Spleen (tissue), 11 donors: ENCODE measurements at regions not wholly inside any gene's neighbourhood (a gene's known extent, or its start where the extent isn't known, plus 50 kb on each side); places are given as distances from the start of the nearest gene placed in this dataset.

Experiments used
- DNase-seq: peaks from one replicate; pipeline ENCODE4 v3.0.0-alpha.2; 2020
- H3K27ac ChIP-seq, 8 donors: fragments of 200-600 bp; sonication (generic) in 7 of 8; 1 replicate in 4 of 8; 2 replicates in 4 of 8; pipeline versions ENCODE4 v1.5.0 to v1.8.0; 2016 to 2021; ENCODE audit warnings: inconsistent platforms in 4 of 8, mild to moderate bottlenecking in 4 of 8, moderate library complexity in 1 of 8
- H3K27me3 ChIP-seq, 7 donors: fragments of 200-600 bp; sonication (generic) in 6 of 7; replicated peaks in 1 of 7; 1 replicate in 4 of 7; 2 replicates in 3 of 7; pipeline versions ENCODE4 v1.5.0 to v1.8.0; 2016 to 2021; ENCODE audit warnings: inconsistent platforms in 3 of 7, mild to moderate bottlenecking in 1 of 7
- H3K36me3 ChIP-seq, 6 donors: fragments of 200-600 bp; sonication (generic) in 5 of 6; 1 replicate in 4 of 6; 2 replicates in 2 of 6; pipeline versions ENCODE4 v1.5.0 to v1.8.0; 2016 to 2021; ENCODE audit warnings: inconsistent platforms in 2 of 6
- H3K4me1 ChIP-seq, 6 donors: fragments of 200-600 bp; sonication (generic) in 5 of 6; 1 replicate in 3 of 6; 2 replicates in 3 of 6; pipeline versions ENCODE4 v1.5.0 to v1.8.0; 2016 to 2021; ENCODE audit warnings: inconsistent platforms in 3 of 6
- H3K4me3 ChIP-seq, 8 donors: fragments of 200-600 bp; sonication (generic) in 7 of 8; 1 replicate in 4 of 8; 2 replicates in 4 of 8; pipeline versions ENCODE4 v1.5.0 to v1.8.0; 2016 to 2021; ENCODE audit warnings: inconsistent platforms in 4 of 8, mild to moderate bottlenecking in 4 of 8, moderate library complexity in 2 of 8
- H3K9me3 ChIP-seq, 8 donors: fragments of 200-600 bp; sonication (generic) in 7 of 8; 1 replicate in 4 of 8; 2 replicates in 4 of 8; pipeline versions ENCODE4 v1.5.0 to v1.8.0; 2016 to 2021; ENCODE audit warnings: inconsistent platforms in 4 of 8
- POLR2A ChIP-seq, 3 donors: fragments of 450-650 bp; IDR thresholded peaks; one replicate each; pipeline ENCODE4 v1.5.1; 2017; ENCODE audit warnings: antibody characterized with exemption in 3 of 3, mild to moderate bottlenecking in 1 of 3
- POLR2AphosphoS5 ChIP-seq, 3 donors: sonication (generic); formaldehyde crosslinking; IDR thresholded peaks; one replicate each; pipeline ENCODE4 v1.5.1; 2017; ENCODE audit warnings: antibody characterized with exemption in 3 of 3
- WGBS, 5 donors: extraction: QIAGEN DNeasy Blood & Tissue Kit in 3 of 5; methylation state at CpG; one replicate each; pipeline versions ENCODE4 v1.1.5 to v1.1.7; 2013 to 2018; 5-methylcytosine and 5-hydroxymethylcytosine counted together
- intact Hi-C: fragments of 100-400 bp; cut with DNase I; formaldehyde crosslinking; loops from one replicate; pipeline ENCODE4 v1.15.0; 2023; ENCODE audit warnings: low total_unique reads
- TF ChIP-seq, protein P1 (sequence below), 11 experiments: fragments of 200-600 bp in 7 of 11; fragments of 450-650 bp in 4 of 11; sonication (generic) in 4 of 11; IDR thresholded peaks in 8 of 11; conservative IDR thresholded peaks in 3 of 11; 1 replicate in 7 of 11; 2 replicates in 4 of 11; pipeline versions ENCODE4 v1.4.0 to v1.8.0; 2016 to 2021; ENCODE audit warnings: antibody characterized with exemption in 11 of 11, inconsistent platforms in 4 of 11, mild to moderate bottlenecking in 1 of 11
- donor health status: healthy with polysubstance abuse.
- donor health status: DM: no; HTN: no; CAD: no; lungs with moderate emphysema.
- donor health status: DM: no; HTN: no; CAD: no.
- donor health status: Bipolar disorder and iron deficiency.
- donor health status: healthy.
- donor health status: DM: no; HTN: no; CAD: no.
- donor health status: DM: yes; HTN: yes; CAD: no.

DNA sequence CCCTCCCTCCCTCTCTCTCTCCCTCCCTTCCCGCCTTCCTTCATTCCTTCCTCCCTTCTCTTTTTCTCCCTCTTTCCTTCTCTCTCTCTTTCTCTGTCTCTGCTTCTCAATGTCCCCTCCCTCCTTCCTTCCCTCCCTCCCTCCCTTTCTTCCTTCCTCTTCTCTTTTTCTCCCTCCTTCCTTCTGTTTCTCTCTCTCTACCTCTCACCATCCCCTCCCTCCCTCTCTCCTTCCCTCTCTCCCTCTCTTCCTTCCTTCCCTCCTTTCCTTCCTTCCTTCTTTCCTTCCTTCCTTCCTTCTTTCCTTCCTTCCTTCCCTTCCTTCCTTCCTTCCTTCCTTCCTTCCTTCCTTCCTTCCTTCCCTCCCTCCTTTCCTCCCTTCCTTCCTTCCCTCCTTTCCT is 504.6 kb downstream of the EPHA3 start:
- H3K9me3 ChIP-seq: peaks cover 0 to 19% (median 0%) of the 10 kb centered on the region in 8 donors
- no peak overlapping the region for H3K27ac ChIP-seq
- TF ChIP-seq POLR2AphosphoS5 (IDR thresholded peaks at IDR 0.05): no peak
- no peak for TF ChIP-seq POLR2A (IDR thresholded peaks at IDR 0.05)
- TF ChIP-seq, protein P1, sequence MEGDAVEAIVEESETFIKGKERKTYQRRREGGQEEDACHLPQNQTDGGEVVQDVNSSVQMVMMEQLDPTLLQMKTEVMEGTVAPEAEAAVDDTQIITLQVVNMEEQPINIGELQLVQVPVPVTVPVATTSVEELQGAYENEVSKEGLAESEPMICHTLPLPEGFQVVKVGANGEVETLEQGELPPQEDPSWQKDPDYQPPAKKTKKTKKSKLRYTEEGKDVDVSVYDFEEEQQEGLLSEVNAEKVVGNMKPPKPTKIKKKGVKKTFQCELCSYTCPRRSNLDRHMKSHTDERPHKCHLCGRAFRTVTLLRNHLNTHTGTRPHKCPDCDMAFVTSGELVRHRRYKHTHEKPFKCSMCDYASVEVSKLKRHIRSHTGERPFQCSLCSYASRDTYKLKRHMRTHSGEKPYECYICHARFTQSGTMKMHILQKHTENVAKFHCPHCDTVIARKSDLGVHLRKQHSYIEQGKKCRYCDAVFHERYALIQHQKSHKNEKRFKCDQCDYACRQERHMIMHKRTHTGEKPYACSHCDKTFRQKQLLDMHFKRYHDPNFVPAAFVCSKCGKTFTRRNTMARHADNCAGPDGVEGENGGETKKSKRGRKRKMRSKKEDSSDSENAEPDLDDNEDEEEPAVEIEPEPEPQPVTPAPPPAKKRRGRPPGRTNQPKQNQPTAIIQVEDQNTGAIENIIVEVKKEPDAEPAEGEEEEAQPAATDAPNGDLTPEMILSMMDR (IDR thresholded peaks at IDR 0.05 in 8 of 11, conservative IDR thresholded peaks at IDR 0.05 in 3 of 11): no peak
- WGBS, 5 donors: 89 to 100% (median 100%) methylated on average over 1 of the region's 1 CpG
- H3K4me3 ChIP-seq: no peak overlapping the region
- DNase-seq: no peak
- intact Hi-C loops: no loop called here
- no peaks in the 10 kb centered on the region for H3K27me3 ChIP-seq
- H3K36me3 ChIP-seq: no peaks in the 10 kb centered on the region
- H3K4me1 ChIP-seq: no peaks in the 10 kb centered on the region

- TF ChIP-seq, protein P1 (IDR thresholded peaks at IDR 0.05 in 8 of 11, conservative IDR thresholded peaks at IDR 0.05 in 3 of 11): no peak
- TF ChIP-seq POLR2A (IDR thresholded peaks at IDR 0.05): no peak
- no peak for TF ChIP-seq POLR2AphosphoS5 (IDR thresholded peaks at IDR 0.05)
- no peak for DNase-seq
- 61 to 78% (median 70%) methylated on average over 1 of the region's 1 CpG for WGBS, 5 donors
- Histone ChIP-seq H3K4me3 (no peak overlapping the region), H3K27ac (no peak overlapping the region), H3K27me3 (no peaks in the 10 kb centered on the region), H3K9me3 (peaks cover 0 to 19% (median 0%) of the 10 kb centered on the region in 8 donors), H3K36me3 (no peaks in the 10 kb centered on the region), H3K4me1 (no peaks in the 10 kb centered on the region)
- intact Hi-C loops: no loop called here
Observed at GRCh38 chr3:89613241-89613640, 505.8 kb downstream of the EPHA3 start.

DNA sequence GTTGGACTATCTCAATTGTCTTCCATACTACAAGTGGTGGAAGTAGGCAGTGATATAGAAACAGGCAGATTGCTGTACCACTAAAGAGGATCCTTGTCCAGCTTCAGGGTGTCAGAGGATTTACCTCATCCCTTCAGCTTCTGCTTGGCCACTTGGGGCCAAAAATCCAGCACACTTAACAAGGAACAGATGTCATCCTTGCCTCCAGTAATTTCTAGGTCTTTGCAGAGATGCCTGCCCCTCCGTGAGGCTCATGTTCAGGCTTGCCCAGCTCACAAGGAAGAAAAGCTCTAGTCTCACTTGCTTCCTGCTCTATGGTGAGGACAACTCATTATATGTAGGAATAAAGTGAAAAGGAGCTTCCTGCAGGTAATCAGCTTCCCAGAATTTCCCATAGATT is 510.3 kb downstream of the EPHA3 start:
- H3K9me3 ChIP-seq: peaks cover 0 to 12% (median 0%) of the 10 kb centered on the region in 8 donors
- intact Hi-C loops: no loop called here
- H3K4me1 ChIP-seq: no peaks in the 10 kb centered on the region

GRCh38 chr3:89619263-89619662 is 511.8 kb downstream of the EPHA3 start:
- 79 to 90% (median 82%) methylated on average over 1 of the region's 1 CpG for WGBS, 5 donors

More for the DNA sequence above, 510.3 kb downstream of the EPHA3 start:
- H3K27ac ChIP-seq: no peak overlapping the region
- 70 to 85% (median 79%) methylated on average over 1 of the region's 1 CpG for WGBS, 5 donors
- H3K27me3 ChIP-seq: no peaks in the 10 kb centered on the region
- H3K4me3 ChIP-seq: no peak overlapping the region
- no peak for DNase-seq
- no peaks in the 10 kb centered on the region for H3K36me3 ChIP-seq
- TF ChIP-seq, protein P1 (IDR thresholded peaks at IDR 0.05 in 8 of 11, conservative IDR thresholded peaks at IDR 0.05 in 3 of 11): no peak
- TF ChIP-seq POLR2A (IDR thresholded peaks at IDR 0.05): no peak
- no peak for TF ChIP-seq POLR2AphosphoS5 (IDR thresholded peaks at IDR 0.05)

More at GRCh38 chr3:89619263-89619662, 511.8 kb downstream of the EPHA3 start:
- no peaks in the 10 kb centered on the region for H3K36me3 ChIP-seq
- intact Hi-C loops: no loop called here
- TF ChIP-seq POLR2A (IDR thresholded peaks at IDR 0.05) (no peak), POLR2AphosphoS5 (IDR thresholded peaks at IDR 0.05) (no peak)
- TF ChIP-seq, protein P1 (IDR thresholded peaks at IDR 0.05 in 8 of 11, conservative IDR thresholded peaks at IDR 0.05 in 3 of 11): no peak
- no peak for DNase-seq
- H3K4me3 ChIP-seq: no peak overlapping the region
- peaks cover 0 to 8% (median 0%) of the 10 kb centered on the region in 8 donors for H3K9me3 ChIP-seq
- no peak overlapping the region for H3K27ac ChIP-seq
- H3K4me1 ChIP-seq: no peaks in the 10 kb centered on the region
- no peaks in the 10 kb centered on the region for H3K27me3 ChIP-seq
